Stimulated activated CD4-positive, alpha-beta T cell treated with anti-CD3 and anti-CD28 coated beads, Interleukin-15, amount 100 ng/mL, for 24 hours (primary cell): ENCODE measurements at regions not wholly inside any gene's neighbourhood (a gene's known extent, or its start where the extent isn't known, plus 50 kb on each side); places are given as distances from the start of the nearest gene placed in this dataset.
"Not testable (repeated sequence)": the region's sequence is repeated elsewhere in the genome, so short reads cannot be mapped to it uniquely, and the experiment has no call there.

Source experiments
- DNase-seq: peaks from one replicate; pipeline ENCODE4 v3.0.0-alpha.2; 2020

GRCh38 chr1:95536501-95536900, 302.5 kb downstream of the RWDD3 start:
- no peak for DNase-seq

DNA sequence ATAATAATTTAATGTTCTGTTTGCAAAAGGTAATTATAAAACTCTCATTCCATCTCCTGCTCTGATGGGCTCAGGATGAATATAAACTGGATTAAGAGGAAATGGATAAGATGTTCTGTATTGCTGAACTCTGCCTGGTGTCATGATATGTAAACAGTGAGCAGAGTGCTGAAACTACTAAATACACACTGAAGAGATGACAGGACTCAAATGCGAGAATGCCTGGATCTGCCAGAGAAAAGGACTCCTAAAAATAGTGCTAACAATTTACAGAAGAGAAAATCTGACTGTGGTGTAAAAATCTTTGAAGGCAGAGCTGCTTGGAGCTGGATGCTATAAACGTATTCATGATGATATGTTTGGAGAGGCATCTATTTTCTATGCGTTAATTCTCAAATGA, 303.2 kb downstream of the RWDD3 start:
- no peak for DNase-seq

DNA sequence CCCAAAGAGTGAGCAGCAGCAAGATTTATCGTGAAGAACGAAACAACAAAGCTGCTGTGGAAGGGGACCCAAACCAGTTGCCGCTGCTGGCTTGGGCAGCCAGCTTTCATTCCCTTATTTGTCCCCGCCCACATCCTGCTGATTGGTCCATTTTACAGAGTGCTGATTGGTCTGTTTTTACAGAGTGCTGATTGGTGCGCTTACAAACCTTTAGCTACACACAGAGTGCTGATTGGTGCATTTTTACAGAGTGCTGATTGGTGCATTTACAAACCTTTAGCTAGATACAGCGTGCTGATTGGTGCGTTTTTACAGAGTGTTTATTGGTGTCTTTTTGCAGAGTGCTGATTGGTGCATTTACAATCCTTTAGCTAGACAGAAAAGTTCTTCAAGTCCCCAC, 304.2 kb downstream of the RWDD3 start:
- not testable (repeated sequence) for DNase-seq

DNA sequence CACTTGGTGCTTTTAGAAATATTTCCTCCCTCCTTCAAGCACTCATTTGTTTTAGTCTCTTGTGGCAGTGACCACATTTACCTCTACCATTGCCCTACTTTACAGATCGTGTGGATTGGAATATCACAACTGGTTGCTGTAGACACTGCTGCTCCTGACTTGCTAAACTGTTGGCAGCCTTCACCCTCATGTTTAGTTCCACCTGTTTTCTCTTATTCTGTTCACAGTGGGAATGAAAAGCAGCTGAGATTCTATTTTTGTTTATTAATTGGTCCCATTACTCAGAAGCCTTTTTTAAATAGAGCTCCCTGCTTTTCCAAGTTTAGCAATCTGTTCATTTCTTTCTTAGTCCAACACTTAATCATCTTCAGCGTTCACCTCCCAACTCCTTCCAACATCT, 308.9 kb downstream of the RWDD3 start:
- DNase-seq = no peak

DNA sequence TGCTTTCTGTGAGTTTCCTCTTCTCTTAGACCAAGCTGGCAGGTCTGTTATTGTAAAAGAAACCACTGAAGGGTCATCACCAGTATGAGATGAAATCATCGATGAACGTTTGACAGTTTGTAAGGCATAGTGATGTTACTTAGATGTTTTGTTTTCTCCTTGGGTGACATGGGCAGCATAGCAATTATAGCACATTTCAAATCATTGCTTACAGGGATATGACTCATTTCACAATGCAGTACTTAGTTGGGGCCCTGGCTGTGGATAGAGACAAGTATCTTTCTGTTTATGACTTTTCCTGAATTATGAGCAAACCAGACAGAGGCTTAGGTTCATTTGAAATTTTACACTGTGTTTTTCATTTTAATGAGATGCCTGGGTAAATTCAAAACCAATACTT, 313.0 kb downstream of the RWDD3 start:
- no peak for DNase-seq

- DNase-seq = no peak
Measured at GRCh38 chr1:95548211-95548610, 314.2 kb downstream of the RWDD3 start.

DNA sequence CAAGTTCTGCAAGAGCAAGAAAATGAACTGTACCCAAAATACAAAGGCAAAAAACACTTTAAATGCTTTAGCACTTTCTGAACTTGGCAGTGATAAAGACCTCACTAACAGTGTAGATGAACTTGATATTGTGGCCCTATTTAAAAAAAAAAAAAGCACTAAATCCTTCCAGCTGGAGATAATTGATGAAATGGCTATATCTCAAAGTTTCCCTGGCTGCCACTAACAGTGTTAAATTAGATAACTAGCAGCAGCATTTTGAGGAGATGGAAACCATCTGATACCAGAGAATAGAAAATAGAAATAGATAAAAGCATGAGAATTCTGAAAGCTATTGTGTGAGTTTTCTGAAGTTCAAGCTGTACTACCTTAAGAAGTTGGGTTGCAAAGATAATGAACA, 317.2 kb downstream of the RWDD3 start:
- DNase-seq = no peak

- no peak for DNase-seq
Measured at GRCh38 chr1:95553595-95553994, 319.6 kb downstream of the RWDD3 start.

- DNase-seq = no peak
Measured at GRCh38 chr1:95554408-95554807, 320.4 kb downstream of the RWDD3 start.

DNA sequence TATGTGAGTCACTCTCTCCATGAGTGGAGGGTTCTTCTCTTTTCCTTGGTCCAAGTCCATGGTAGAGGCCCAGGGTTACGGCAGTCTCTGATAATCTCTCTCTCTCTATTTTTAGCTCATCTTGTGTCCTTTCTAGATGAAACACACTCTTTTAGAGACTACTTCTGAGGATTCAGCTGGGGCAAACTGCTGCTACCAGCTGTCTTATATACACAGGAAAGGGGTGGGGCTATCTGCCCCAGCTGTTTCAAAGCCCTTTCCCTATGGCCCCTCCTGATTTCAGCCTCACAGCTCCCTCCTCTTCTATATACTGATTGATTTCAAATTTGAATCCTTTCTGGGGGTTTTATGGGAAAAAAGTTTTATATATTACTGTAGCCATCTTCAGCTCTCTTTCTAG, 324.8 kb downstream of the RWDD3 start:
- no peak for DNase-seq

GRCh38 chr1:95561346-95561745, 327.3 kb downstream of the RWDD3 start:
- DNase-seq = no peak

DNA sequence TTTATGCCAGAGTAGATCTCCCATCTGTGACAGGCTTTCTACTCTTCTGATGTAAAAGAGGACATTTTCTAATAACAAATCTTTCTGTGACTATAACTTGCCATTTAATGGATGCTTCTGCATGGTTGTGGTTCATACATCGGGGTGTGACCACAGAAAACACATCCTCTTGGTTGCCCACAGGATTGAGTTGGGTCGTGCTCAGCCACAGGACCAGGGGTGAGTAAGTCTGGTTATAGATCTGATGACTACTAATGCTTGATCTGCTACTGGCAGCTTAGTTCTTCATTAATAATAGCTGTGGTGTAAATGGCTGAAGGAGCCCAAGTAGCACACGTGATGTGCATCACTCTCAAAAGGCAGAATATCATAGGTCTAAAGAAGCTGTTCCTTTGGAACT, 328.2 kb downstream of the RWDD3 start:
- no peak for DNase-seq

GRCh38 chr1:95572002-95572401, 338.0 kb downstream of the RWDD3 start:
- DNase-seq = no peak

DNA sequence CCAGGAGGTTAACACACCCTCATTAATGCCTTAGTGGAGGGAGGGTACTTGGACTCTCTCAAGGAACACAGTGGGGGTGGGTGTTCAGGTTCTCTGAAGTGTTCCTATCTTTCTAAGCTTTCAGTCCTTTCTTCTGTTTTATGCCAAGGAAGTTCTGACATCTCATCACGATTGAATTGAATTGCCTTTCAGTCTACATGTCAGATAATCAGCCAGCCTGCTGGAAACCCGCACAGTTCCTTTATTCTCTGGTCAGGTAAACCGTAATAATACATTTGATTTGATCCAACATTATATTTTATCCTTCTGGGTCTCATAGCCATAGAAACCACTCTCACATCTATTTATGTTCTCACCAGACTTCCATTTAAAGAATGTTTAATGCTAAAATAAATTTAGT, 339.0 kb downstream of the RWDD3 start:
- DNase-seq = no peak

DNA sequence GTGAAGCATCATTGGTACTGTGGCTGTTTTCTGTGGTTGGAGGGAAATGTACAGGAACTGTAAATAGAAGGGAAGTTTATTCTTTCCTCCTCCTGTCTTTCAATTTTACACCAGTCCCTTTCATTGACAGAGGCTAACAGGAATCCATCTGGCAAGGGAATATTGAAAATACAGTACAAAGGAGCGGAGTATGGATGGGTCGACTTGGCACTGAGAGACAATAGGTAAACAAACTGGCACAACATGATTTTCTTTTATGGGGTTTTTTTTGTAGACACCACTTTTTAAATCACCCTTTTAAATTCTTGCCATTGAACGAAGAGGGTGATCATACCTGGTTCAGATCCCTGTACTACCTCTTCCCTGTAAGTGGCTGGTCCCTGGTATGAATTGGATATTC, 341.3 kb downstream of the RWDD3 start:
- no peak for DNase-seq

- no peak for DNase-seq
Measured at GRCh38 chr1:95578462-95578861, 344.5 kb downstream of the RWDD3 start.

DNA sequence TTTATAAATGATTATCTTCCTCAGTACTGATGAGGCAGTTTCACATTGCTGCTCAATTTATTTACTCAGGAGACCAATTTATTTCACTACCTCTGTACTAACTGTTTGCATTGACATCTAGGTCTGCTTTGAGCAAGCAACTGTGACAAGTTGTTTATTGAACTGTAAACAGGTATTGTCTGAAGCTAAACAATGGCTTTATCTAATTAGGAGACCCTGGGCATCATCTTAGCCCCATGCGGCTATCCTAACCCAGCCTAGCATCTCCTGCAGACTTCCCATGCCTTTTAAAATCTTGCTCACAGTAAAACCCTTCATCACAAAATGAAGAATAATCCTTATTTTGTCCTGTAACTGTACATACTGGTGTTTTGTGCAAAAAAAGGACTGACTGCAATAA, 348.2 kb downstream of the RWDD3 start:
- no peak for DNase-seq

- DNase-seq = no peak
Measured at GRCh38 chr1:95582746-95583145, 348.7 kb downstream of the RWDD3 start.

GRCh38 chr1:95583661-95584210, 349.7 kb downstream of the RWDD3 start:
- DNase-seq = no peak

DNA sequence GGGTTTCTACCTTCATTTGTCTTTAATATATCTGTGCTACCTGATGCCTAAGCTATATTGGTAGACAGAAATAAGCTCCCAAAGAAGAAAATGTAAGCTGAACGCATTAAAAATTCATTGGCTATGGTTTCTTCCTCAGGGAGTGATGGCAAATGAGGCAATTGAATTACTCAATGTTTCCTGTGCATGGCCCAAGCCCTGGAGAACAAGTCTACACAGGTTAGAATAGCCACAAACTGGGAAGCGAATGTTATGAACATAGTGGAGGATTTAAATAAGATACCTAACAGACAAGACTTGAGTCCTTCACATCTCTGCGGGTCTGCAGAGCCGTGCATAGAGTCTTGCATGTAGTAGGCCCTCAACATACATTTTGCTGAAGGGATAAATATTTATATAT, 350.3 kb downstream of the RWDD3 start:
- no peak for DNase-seq

DNA sequence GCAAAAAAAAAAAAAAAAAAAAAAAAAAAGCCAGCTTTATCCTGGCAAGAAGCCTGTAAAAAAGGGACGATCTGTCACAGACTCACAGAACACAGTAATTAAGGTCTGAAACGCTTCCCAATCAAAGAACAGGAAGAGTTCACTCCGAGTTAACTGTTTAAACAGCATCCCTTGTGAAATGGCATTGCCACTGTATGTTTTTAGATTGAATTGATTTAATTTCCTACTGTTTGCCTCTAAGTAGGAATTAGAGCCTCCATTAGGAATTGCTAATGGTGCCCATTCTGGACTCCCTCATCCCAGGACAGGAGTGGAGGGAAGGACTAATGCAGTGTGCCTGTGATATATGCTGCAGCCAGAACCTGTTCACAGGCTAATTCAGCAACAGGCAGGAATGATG, 370.8 kb downstream of the RWDD3 start:
- no peak for DNase-seq

- no peak for DNase-seq
Measured at GRCh38 chr1:95614197-95614596, 380.2 kb downstream of the RWDD3 start.

- DNase-seq = no peak
Measured at GRCh38 chr1:95615421-95615820, 381.4 kb downstream of the RWDD3 start.

GRCh38 chr1:95620076-95620475, 386.1 kb downstream of the RWDD3 start:
- no peak for DNase-seq

- no peak for DNase-seq
Measured at GRCh38 chr1:95622609-95623008, 388.6 kb downstream of the RWDD3 start.

- no peak for DNase-seq
Measured at GRCh38 chr1:95625224-95625623, 391.2 kb downstream of the RWDD3 start.
